ENCODE measurements at regions not wholly inside any gene's neighbourhood (a gene's known extent, or its start where the extent isn't known, plus 50 kb on each side); places are given as distances from the start of the nearest gene placed in this dataset.

- DNase-seq, result no peak
Observed at GRCh38 chrX:97666890-97667289, 783.2 kb downstream of the RPA4 start.

DNA sequence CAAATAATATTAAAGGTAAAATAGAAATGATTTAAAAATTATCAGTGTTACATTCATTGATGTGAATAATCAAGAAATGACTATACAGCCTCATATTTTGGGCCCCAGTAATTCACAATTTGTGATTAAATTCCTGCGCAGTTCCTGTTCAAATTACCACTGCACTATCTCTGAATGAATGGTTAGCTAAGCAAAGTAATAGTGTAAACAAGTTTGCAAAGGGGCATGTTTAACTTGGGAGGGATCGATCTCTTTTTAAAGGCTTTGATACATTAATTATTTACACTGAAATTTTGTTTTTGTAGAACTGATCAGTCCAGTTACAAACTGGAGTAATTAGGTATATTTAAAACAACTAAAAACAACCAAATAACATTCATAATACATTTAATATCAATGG lies 784.4 kb downstream of the RPA4 start:
- no peak for DNase-seq

DNA sequence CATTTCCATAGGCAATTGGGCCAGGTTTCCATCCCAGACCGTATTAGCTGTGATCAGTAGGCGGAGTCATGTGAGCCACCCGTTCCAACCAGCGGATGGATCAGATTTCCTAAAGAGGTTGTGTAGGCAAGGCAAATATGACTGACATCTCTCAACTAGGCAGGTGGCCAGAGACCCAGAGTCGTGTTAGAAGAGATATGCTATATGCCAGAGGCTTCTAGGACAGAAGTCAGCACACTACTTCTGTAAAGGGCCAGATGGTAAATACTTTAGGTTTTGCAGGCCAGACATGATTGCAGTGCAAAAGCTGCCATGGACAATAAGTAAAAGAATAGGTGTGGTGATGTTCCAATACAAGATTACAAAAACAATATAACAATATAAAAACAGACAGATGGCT lies 788.4 kb downstream of the RPA4 start:
- no peak for DNase-seq

DNA sequence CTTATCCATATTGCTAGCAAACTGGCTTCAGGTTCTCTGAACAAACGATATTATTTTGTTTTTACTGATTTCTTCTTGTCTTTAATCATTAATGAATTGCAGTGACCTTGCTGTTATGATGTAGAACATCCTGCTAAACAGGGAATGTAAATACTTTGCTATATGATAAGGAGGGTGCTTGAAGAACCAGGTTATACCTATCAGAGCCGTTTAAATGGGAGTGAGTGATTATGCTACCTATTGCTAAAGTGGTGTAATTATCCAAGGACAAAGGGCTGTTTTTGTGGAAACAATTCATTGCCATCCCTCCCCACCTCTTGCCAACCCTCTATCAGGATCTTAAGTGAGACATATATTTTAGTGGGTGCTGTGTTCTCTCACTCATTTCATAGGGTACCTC lies 788.9 kb downstream of the RPA4 start:
- DNase-seq, result no peak

DNA sequence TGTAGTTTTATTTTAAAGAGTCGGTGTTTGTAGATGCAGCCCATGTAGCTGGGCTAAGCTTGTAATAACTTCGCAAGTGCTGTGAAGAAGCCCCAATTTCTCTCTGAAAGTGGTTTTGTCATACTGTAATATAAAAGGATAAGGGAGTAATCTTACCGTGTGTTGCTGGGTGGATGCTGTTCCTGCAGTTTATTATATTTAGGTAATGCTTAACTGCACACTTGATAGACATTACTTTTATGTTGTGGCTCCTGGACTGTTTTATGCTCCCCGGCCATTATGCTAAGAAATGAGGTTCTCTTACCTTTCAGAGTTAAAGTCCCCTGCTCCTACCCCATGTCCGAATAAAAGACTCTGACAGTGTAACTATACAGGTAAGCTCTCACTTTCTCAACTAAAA lies 789.4 kb downstream of the RPA4 start:
- no peak for DNase-seq

- no peak for DNase-seq
Observed at GRCh38 chrX:97682991-97683840, 799.5 kb downstream of the RPA4 start.

- no peak for DNase-seq
Observed at GRCh38 chrX:97685753-97686152, 802.0 kb downstream of the RPA4 start.

DNA sequence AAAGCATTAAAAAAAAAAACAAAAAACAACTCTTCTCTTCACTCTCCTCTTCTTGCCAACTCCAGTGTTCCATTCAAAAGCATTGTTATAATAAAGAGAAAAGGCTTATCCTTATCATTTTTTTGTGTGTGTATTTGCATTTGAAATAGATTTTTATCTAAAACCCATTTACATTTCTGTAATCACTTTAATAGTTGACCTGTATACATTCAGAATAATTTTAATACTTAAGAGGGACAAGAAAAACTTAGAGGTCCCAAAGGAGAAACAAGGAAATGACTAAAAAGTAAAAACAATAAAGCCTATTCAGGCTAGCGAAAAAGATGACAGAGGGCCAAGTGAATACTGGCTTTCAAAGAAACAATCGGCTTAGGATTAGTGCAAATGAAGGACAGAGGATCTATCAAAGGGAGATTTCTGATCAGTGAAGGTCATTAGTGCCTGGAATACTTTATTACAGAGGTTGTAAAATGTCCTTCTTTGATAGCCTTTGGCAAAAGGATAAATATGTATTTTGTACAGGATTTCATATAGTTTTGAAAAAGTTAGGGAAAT lies 808.3 kb downstream of the RPA4 start:
- DNase-seq, result no peak

- no peak for DNase-seq
Observed at GRCh38 chrX:97692575-97692974, 808.9 kb downstream of the RPA4 start.

DNA sequence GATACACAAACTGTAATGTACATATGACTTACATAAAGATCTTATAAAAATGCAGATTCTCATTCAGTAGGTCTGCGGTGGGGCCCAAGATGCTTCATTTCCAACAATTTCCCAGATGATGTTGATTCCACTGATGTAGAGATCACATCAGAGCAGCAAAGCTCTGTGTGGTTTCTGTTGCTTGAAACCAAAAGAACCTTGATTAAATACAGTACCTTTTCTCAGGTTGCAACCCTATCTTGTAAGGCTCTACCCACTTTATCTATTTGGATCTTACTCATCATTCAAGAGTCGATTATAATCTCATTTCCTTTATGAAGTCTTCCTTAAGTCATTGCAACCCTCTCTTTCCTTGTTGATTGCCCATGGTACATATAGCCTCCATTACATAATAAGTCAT lies 816.8 kb downstream of the RPA4 start:
- no peak for DNase-seq

DNA sequence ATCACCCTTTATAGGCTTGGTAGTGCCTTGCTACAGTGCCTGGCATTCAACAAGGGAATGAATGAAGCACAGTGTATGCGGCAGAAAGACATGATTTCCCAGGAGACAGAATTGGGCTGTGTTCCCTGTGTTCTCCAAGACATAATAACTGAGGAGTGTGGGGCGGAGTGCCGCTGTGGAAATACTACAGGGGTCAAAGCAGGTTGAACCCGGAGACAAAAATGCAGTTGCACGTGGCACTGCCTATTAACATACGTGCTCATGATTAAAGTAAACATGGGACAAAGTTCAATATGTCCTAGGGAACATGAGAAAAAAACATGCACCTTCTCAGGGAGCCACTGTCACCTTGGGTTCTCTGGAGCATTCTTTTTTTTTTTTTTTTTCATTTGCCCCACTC lies 820.8 kb downstream of the RPA4 start:
- DNase-seq, result no peak

DNA sequence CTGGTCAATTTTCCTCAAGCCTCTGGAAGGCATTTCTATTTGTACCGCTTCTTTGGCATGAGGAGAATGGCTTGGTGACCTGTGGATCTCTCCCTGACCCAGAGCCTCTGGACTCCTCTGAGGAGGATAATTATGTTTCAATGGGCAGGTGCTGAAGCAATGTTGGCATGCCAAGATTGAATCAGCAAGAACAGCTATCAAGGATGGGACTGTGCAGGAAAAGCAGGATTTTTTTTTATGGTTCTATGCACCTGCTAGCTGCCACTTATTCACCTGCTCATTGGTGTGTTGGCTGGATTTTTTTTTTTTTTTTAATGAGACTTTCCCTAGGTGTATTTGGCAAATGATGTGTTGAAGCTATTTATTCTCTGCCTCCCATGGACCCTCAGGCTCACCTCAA lies 821.2 kb downstream of the RPA4 start:
- no peak for DNase-seq

GRCh38 chrX:97705936-97706335 lies 822.2 kb downstream of the RPA4 start:
- DNase-seq, result no peak

DNA sequence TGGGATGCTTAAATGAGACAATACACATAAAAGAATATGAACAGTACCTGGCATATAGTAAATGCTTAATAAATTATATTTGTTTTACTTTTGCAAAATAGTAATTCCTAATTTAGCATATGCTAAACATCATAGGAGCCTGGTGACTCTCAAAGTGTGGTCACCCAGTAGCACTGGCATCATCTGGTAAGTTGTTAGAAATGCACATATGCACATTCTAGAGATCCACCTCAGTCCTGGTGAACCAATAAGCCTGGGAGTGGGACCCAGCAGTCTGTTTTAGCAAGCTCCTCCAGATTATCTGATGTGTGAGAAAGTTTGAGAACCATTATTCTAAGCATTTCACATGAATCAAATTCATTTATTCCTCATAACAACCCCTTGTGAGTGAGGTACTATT lies 830.4 kb downstream of the RPA4 start:
- no peak for DNase-seq

DNA sequence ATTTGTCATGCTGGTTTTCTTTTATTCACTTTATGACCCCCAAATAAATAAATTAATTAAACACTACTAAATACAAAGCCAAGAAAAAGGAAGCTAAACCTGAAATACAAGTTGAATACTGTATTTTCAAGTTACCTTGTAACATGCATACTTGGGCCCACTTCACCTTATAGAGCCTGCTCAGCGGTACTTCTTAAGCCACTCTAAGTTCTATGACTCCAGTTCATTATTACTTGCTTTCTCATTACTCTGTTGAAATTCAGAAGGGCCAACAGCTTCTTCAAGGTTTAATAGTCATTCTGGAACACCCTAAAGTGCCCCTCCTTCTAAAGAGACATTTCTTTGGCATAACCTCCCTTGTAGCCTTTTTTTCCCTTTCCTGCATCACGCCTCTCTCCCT lies 844.5 kb downstream of the RPA4 start:
- DNase-seq, result no peak

DNA sequence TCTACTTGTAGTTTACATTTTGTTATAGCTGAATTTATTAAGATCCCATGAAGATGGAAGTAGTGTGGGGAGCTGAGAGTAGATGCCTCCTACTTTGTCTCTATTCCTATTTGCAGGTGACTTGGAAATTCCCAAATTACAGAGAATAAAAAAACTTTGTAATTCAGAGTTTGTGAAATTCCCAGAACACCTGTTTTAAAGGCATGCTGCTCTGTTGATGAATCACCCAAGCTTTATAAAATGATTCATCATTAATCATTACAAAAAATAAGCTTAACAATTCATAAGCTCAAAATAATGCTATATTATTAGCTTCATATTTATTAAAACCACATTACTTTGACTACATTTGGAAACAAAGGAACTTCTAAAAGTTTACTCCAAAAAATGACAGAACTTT lies 856.3 kb downstream of the RPA4 start:
- no peak for DNase-seq

DNA sequence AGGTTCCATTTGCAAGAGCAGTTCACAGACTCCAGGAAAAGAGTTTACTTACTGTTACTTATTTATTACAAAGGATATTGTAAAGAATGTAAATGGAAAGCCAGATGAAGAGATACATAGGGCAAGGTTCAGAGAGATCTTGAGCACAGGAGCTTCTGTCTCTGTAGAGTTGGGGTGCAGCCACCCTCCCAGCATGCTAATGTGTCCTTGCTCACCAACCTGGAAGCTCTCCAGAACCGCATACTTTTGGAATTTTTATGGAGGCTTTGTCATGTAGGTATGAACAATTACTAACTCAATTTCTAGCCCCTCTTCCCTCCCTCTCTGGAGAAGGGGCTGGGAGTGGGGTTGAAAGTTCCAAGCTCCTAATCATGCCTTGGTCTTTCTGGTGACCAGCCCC lies 857.2 kb downstream of the RPA4 start:
- no peak for DNase-seq

- peak; percentile 31 for DNase-seq
Observed at GRCh38 chrX:97743014-97743413, 859.3 kb downstream of the RPA4 start.

DNA sequence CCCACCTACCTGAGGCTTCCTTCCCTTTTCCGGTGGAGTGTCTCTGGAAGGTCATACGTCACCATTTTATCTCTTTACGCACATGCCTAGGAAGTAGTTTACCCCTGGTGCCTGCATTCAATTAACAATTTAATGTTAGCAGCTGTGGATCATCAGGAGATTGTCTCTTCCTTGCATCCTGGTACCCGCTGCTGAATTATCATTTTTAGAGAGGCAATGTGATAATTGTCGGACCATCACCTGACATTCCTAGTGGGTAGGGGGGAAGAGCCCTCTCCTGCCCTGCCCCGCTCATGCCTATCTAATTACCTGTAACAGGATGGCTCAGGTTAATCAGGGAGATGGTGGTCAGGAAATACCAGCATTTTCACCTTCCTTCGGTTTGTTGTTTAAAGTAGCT lies 863.6 kb downstream of the RPA4 start:
- DNase-seq, result no peak

- DNase-seq, result no peak
Observed at GRCh38 chrX:97751016-97751415, 867.3 kb downstream of the RPA4 start.

DNA sequence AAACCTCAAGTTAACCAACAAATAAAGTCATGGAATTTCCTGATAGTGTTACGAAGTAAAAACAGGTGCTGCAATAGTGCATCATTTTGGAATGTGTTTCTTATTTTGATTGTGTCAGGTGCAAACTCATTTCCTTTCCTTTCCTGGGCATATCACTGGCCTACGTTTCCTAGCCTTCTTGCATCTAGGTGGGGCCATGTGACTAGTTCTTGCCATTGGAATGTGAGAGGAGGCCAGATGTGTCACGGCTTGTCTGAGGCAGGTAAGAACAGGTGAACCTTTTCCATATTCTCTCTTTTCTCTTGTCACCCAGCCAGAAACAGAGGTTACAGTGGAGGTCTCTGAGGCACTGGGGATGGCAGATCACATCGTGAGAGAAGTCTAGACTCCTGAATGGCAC lies 868.0 kb downstream of the RPA4 start:
- DNase-seq, result no peak

- no peak for DNase-seq
Observed at GRCh38 chrX:97756879-97757278, 873.2 kb downstream of the RPA4 start.

DNA sequence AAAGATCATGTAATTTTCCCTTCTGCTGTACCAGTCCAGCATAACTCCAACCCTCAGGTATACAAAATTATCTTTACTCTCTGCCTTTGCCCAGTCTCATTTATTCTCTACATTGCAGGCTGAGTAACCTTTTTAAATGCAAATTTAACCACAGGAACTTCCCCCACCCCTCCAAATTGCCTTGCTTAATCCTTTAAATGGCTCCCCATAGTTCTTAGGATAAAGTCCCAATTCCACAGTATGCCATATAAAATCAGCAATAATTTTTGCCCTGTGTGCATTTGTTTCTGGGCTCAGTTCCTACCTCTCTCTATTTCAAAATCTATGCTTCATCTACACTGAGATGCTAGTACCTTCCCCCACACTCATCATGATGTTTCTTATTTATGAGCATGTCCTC lies 879.7 kb downstream of the RPA4 start:
- DNase-seq, result no peak

GRCh38 chrX:97763981-97764380 lies 880.3 kb downstream of the RPA4 start:
- DNase-seq, result no peak

DNA sequence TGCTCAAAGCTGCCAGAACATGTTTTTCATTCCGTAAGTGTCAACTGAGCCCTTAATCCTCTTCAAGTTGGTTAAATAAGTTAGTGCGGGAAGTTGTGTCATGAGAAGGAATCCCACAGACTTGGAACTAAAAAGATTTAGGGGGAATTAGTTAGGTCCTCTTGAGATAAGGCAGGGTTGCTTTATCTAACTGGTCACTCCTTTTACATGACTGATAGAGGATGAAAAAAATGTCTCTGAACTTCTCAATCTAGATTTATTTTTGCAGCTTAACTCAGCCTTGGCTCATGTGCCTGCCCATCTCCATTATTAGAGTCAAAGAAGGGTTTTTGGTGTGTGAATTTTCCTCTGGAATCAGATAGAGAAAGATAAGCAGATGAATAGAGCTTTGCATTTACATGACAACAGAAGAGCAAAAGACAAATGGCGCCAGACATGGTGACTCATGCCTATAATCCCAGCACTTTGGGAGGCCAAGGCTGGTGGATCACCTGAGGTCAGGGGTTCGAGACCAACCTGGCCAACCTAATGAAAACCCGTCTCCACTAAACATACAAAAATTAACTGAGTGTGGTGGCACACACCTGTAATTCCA lies 882.9 kb downstream of the RPA4 start:
- DNase-seq, result no peak

Data from stimulated activated CD8-positive, alpha-beta memory T cell treated with anti-CD3 and anti-CD28 coated beads, Interleukin-4, amount 100 ng/mL, for 48 hours (primary cell).